Uterus (tissue), 3 donors: ENCODE measurements at regions not wholly inside any gene's neighbourhood (a gene's known extent, or its start where the extent isn't known, plus 50 kb on each side); places are given as distances from the start of the nearest gene placed in this dataset.

Experiments
- DNase-seq, 2 donors: peaks; one replicate each; pipeline ENCODE4 v3.0.0-alpha.2; 2019 to 2020
- H3K27ac ChIP-seq, 2 donors: fragments of 200-600 bp; sonication (generic); 1 replicate in 1 of 2; 2 replicates in 1 of 2; pipeline ENCODE4 v1.5.1; 2016 to 2018
- H3K27me3 ChIP-seq, 2 donors: fragments of 200-600 bp; sonication (generic); one replicate each; pipeline ENCODE4 v1.5.1; 2018 to 2019; ENCODE audit warnings: control low read depth in 1 of 2
- H3K36me3 ChIP-seq, 2 donors: fragments of 200-600 bp; sonication (generic); one replicate each; pipeline ENCODE4 v1.5.1; 2019; ENCODE audit warnings: control low read depth in 1 of 2
- H3K4me1 ChIP-seq, 2 donors: fragments of 200-600 bp; sonication (generic); one replicate each; pipeline ENCODE4 v1.5.1; 2018 to 2019; ENCODE audit warnings: control low read depth in 1 of 2
- H3K4me3 ChIP-seq, 2 donors: fragments of 200-600 bp; sonication (generic); 1 replicate in 1 of 2; 2 replicates in 1 of 2; pipeline ENCODE4 v1.5.1; 2018 to 2019; ENCODE audit warnings: mild to moderate bottlenecking in 1 of 2
- H3K9me3 ChIP-seq, 2 donors: fragments of 200-600 bp; sonication (generic); one replicate each; pipeline ENCODE4 v1.5.1; 2019; ENCODE audit warnings: control low read depth in 1 of 2
- POLR2A ChIP-seq, 2 donors: fragments of 450-650 bp; IDR thresholded peaks; one replicate each; pipeline ENCODE4 v1.6.1; 2016; ENCODE audit warnings: antibody characterized with exemption in 2 of 2, mild to moderate bottlenecking in 1 of 2, moderate library complexity in 1 of 2
- intact Hi-C: fragments of 100-400 bp; cut with DNase I; formaldehyde crosslinking; loops from one replicate; pipeline ENCODE4 v1.15.1; 2023; ENCODE audit warnings: low total_unique reads
- TF ChIP-seq, protein P1 (sequence below), 4 experiments: fragments of 200-600 bp in 2 of 4; fragments of 450-650 bp in 2 of 4; sonication (generic) in 2 of 4; IDR thresholded peaks; one replicate each; pipeline ENCODE4 v1.5.1; 2016 to 2019; ENCODE audit warnings: antibody characterized with exemption in 4 of 4, mild to moderate bottlenecking in 2 of 4, moderate library complexity in 1 of 4
- donor health status: DM: yes; HTN: yes; CAD: no.

DNA sequence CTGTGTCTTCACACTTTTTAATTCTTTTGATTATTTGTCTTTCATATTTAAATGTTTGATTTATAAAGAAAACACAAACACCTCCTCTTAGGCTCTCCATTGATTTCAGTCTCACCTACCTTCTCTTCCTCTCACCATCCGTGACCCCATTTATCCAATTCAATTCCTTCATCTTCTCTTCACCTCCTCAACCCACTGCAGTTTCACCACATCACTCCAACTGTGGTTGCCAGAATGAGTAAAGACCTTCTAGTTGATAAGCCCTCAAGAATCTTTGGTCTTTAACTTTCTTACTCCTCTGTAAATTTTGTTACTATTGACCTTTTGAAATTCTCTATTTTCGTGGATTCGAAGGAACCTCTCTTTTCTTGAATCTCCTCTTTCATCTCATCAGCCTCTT is 260.7 kb downstream of the CHRM3 start:
- no peak for TF ChIP-seq POLR2A (IDR thresholded peaks at IDR 0.05)
- TF ChIP-seq, protein P1, sequence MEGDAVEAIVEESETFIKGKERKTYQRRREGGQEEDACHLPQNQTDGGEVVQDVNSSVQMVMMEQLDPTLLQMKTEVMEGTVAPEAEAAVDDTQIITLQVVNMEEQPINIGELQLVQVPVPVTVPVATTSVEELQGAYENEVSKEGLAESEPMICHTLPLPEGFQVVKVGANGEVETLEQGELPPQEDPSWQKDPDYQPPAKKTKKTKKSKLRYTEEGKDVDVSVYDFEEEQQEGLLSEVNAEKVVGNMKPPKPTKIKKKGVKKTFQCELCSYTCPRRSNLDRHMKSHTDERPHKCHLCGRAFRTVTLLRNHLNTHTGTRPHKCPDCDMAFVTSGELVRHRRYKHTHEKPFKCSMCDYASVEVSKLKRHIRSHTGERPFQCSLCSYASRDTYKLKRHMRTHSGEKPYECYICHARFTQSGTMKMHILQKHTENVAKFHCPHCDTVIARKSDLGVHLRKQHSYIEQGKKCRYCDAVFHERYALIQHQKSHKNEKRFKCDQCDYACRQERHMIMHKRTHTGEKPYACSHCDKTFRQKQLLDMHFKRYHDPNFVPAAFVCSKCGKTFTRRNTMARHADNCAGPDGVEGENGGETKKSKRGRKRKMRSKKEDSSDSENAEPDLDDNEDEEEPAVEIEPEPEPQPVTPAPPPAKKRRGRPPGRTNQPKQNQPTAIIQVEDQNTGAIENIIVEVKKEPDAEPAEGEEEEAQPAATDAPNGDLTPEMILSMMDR (IDR thresholded peaks at IDR 0.05) = no peak
- intact Hi-C loops = no loop called here
- no peak overlapping the region for H3K4me3 ChIP-seq
- no peaks in the 10 kb centered on the region for H3K4me1 ChIP-seq
- no peak for DNase-seq
- no peaks in the 10 kb centered on the region for H3K9me3 ChIP-seq
- H3K27ac ChIP-seq = no peak overlapping the region
- H3K27me3 ChIP-seq = no peaks in the 10 kb centered on the region
- no peaks in the 10 kb centered on the region for H3K36me3 ChIP-seq

DNA sequence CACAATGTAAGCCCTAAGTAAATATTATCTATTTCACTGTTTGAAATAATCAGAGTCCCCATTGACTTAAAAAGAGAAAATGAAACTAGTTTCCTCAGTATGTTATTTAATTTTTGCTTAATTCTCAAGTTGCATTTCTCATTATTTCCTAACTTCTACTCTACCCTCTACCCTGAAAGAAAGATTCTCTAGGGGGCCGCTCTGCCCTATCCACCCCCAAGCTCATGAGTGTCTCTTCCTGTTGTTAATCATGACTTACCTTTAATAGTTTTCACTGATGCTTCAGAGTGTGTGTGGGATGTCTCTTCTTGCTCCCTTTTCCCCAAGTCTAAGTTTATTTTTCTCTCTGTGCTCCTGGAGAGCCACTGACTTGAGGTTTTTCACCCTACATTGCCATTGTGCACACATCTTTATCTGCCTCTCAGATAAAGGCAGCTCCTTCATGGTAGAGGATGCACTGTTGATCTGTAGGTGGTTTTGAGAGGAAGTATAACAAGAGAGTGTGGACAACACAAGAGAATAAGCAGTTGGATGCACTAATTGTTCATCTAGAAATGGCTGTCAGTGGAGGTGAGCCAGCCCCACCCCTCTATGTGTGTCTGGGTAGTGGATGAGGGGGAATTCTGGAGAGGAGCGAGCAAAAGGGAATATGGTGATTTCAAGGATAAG is 261.7 kb downstream of the CHRM3 start:
- intact Hi-C loops = no loop called here
- H3K27ac ChIP-seq = no peak overlapping the region
- no peaks in the 10 kb centered on the region for H3K4me1 ChIP-seq
- TF ChIP-seq POLR2A (IDR thresholded peaks at IDR 0.05) = no peak
- TF ChIP-seq, protein P1 (IDR thresholded peaks at IDR 0.05) = no peak
- no peak for DNase-seq
- H3K4me3 ChIP-seq = no peak overlapping the region
- no peaks in the 10 kb centered on the region for H3K36me3 ChIP-seq
- no peaks in the 10 kb centered on the region for H3K9me3 ChIP-seq
- H3K27me3 ChIP-seq = no peaks in the 10 kb centered on the region

- no peak overlapping the region for H3K27ac ChIP-seq
- intact Hi-C loops = no loop called here
- no peaks in the 10 kb centered on the region for H3K27me3 ChIP-seq
- H3K36me3 ChIP-seq = no peaks in the 10 kb centered on the region
- no peaks in the 10 kb centered on the region for H3K4me1 ChIP-seq
- TF ChIP-seq POLR2A (IDR thresholded peaks at IDR 0.05) = no peak
- TF ChIP-seq, protein P1 (IDR thresholded peaks at IDR 0.05) = no peak
- no peaks in the 10 kb centered on the region for H3K9me3 ChIP-seq
- no peak overlapping the region for H3K4me3 ChIP-seq
- no peak for DNase-seq
Observed at GRCh38 chr1:239655023-239655422, 268.7 kb downstream of the CHRM3 start.

GRCh38 chr1:239657291-239657690 is 270.9 kb downstream of the CHRM3 start:
- Histone ChIP-seq H3K36me3 (no peaks in the 10 kb centered on the region), H3K4me3 (no peak overlapping the region), H3K27ac (no peak overlapping the region), H3K27me3 (no peaks in the 10 kb centered on the region), H3K9me3 (no peaks in the 10 kb centered on the region), H3K4me1 (no peaks in the 10 kb centered on the region)
- TF ChIP-seq, protein P1 (IDR thresholded peaks at IDR 0.05) = no peak
- intact Hi-C loops = no loop called here
- DNase-seq = no peak

DNA sequence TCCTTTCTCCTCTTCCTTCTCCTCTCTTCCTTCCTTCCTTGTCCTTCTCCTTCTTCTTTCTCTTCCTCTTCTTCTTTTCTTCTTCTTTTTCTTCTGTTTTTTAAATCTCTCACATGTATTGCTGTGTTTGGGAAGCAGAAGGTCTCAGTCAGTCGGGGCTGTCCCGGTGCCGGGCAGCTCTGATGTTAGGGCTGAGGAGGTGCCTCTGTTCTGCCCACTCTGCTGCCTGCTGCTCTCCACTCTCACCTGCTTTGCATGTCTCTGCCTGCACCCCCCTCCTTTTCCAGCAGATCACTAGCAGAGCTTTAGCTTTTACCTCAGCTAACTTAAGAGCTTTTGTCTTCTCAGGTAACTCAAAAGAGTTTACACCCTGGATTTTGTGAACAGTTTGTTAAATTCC is 276.6 kb downstream of the CHRM3 start:
- H3K36me3 ChIP-seq = no peaks in the 10 kb centered on the region
- H3K27ac ChIP-seq = no peak overlapping the region
- no peaks in the 10 kb centered on the region for H3K27me3 ChIP-seq
- no peaks in the 10 kb centered on the region for H3K9me3 ChIP-seq
- no peak overlapping the region for H3K4me3 ChIP-seq
- no peaks in the 10 kb centered on the region for H3K4me1 ChIP-seq
- TF ChIP-seq, protein P1 (IDR thresholded peaks at IDR 0.05) = no peak
- TF ChIP-seq POLR2A (IDR thresholded peaks at IDR 0.05) = no peak
- intact Hi-C loops = no loop called here
- DNase-seq = no peak
